ENCODE measurements at regions not wholly inside any gene's neighbourhood (a gene's known extent, or its start where the extent isn't known, plus 50 kb on each side); places are given as distances from the start of the nearest gene placed in this dataset.

GRCh38 chr5:2199697-2200096 lies 317.0 kb upstream of the IRX4 start:
- Histone ChIP-seq H3K36me3 (no peaks in the 10 kb centered on the region), H3K4me3 (no peak overlapping the region), H3K27ac (no peak overlapping the region), H3K4me1 (no peaks in the 10 kb centered on the region), H3K9me3 (peaks cover 0 to 13% (median 9%) of the 10 kb centered on the region in 8 donors), H3K27me3 (replicated peaks in 1 of 7) (peaks cover 0 to 5% (median 0%) of the 10 kb centered on the region in 7 donors)
- intact Hi-C loops (cut with DNase I; ENCODE audit: low total_unique reads): no loop called here
- DNase-seq: no peak
- WGBS, 5 donors: 81 to 88% (median 83%) methylated on average over 14 of the region's 14 CpGs
- no peak for TF ChIP-seq POLR2AphosphoS5 (IDR thresholded peaks at IDR 0.05)
- TF ChIP-seq, protein P1, sequence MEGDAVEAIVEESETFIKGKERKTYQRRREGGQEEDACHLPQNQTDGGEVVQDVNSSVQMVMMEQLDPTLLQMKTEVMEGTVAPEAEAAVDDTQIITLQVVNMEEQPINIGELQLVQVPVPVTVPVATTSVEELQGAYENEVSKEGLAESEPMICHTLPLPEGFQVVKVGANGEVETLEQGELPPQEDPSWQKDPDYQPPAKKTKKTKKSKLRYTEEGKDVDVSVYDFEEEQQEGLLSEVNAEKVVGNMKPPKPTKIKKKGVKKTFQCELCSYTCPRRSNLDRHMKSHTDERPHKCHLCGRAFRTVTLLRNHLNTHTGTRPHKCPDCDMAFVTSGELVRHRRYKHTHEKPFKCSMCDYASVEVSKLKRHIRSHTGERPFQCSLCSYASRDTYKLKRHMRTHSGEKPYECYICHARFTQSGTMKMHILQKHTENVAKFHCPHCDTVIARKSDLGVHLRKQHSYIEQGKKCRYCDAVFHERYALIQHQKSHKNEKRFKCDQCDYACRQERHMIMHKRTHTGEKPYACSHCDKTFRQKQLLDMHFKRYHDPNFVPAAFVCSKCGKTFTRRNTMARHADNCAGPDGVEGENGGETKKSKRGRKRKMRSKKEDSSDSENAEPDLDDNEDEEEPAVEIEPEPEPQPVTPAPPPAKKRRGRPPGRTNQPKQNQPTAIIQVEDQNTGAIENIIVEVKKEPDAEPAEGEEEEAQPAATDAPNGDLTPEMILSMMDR (IDR thresholded peaks at IDR 0.05 in 8 of 11, conservative IDR thresholded peaks at IDR 0.05 in 3 of 11): no peak
- TF ChIP-seq POLR2A (IDR thresholded peaks at IDR 0.05): no peak

- Histone ChIP-seq H3K36me3 (no peaks in the 10 kb centered on the region), H3K4me3 (no peak overlapping the region), H3K27ac (no peak overlapping the region), H3K27me3 (replicated peaks in 1 of 7) (peaks cover 0 to 5% (median 0%) of the 10 kb centered on the region in 7 donors), H3K4me1 (no peaks in the 10 kb centered on the region), H3K9me3 (peaks cover 0 to 22% (median 11%) of the 10 kb centered on the region in 8 donors)
- intact Hi-C loops (cut with DNase I; ENCODE audit: low total_unique reads): no loop called here
- DNase-seq: no peak
- TF ChIP-seq POLR2A (IDR thresholded peaks at IDR 0.05): no peak
- TF ChIP-seq, protein P1 (IDR thresholded peaks at IDR 0.05 in 8 of 11, conservative IDR thresholded peaks at IDR 0.05 in 3 of 11): no peak
- TF ChIP-seq POLR2AphosphoS5 (IDR thresholded peaks at IDR 0.05): no peak
- 63 to 71% (median 66%) methylated on average over 18 of the region's 18 CpGs for WGBS, 5 donors
These were observed 314.4 kb upstream of the IRX4 start for GRCh38 chr5:2196989-2197619.

GRCh38 chr5:2196416-2196815 lies 313.7 kb upstream of the IRX4 start:
- Histone ChIP-seq H3K4me1 (no peaks in the 10 kb centered on the region), H3K36me3 (no peaks in the 10 kb centered on the region), H3K9me3 (peaks cover 0 to 22% (median 11%) of the 10 kb centered on the region in 8 donors), H3K27ac (no peak overlapping the region), H3K4me3 (no peak overlapping the region), H3K27me3 (replicated peaks in 1 of 7) (peaks cover 0 to 5% (median 0%) of the 10 kb centered on the region in 7 donors)
- 50 to 62% (median 56%) methylated on average over 6 to 9 of the region's 9 CpGs for WGBS, 5 donors
- intact Hi-C loops (cut with DNase I; ENCODE audit: low total_unique reads): no loop called here
- TF ChIP-seq POLR2A (IDR thresholded peaks at IDR 0.05) (no peak), POLR2AphosphoS5 (IDR thresholded peaks at IDR 0.05) (no peak)
- TF ChIP-seq, protein P1 (IDR thresholded peaks at IDR 0.05 in 8 of 11, conservative IDR thresholded peaks at IDR 0.05 in 3 of 11): no peak
- DNase-seq: no peak

GRCh38 chr5:2194949-2195348 lies 312.2 kb upstream of the IRX4 start:
- intact Hi-C loops (cut with DNase I; ENCODE audit: low total_unique reads): no loop called here
- TF ChIP-seq POLR2AphosphoS5 (IDR thresholded peaks at IDR 0.05) (no peak), POLR2A (IDR thresholded peaks at IDR 0.05) (no peak)
- TF ChIP-seq, protein P1 (IDR thresholded peaks at IDR 0.05 in 8 of 11, conservative IDR thresholded peaks at IDR 0.05 in 3 of 11): no peak
- WGBS, 5 donors: 61 to 79% (median 66%) methylated on average over 2 of the region's 2 CpGs
- DNase-seq: no peak
- H3K27ac ChIP-seq: no peak overlapping the region
- H3K9me3 ChIP-seq: peaks cover 0 to 22% (median 11%) of the 10 kb centered on the region in 8 donors
- H3K27me3 ChIP-seq (replicated peaks in 1 of 7): peaks cover 0 to 13% (median 0%) of the 10 kb centered on the region in 7 donors
- no peaks in the 10 kb centered on the region for H3K4me1 ChIP-seq
- no peaks in the 10 kb centered on the region for H3K36me3 ChIP-seq
- no peak overlapping the region for H3K4me3 ChIP-seq

All from spleen (tissue), 11 donors.